22Rv1 (cell line): ENCODE measurements at regions not wholly inside any gene's neighbourhood (a gene's known extent, or its start where the extent isn't known, plus 50 kb on each side); places are given as distances from the start of the nearest gene placed in this dataset.

Experiments used
- H3K27ac ChIP-seq: fragments of 450-650 bp; 2 replicates; pipeline ENCODE4 v1.5.1; 2017
- CTCF ChIP-seq: fragments of 450-650 bp; IDR thresholded peaks from 2 replicates; pipeline ENCODE4 v1.5.1; 2017; ENCODE audit warnings: mild to moderate bottlenecking
- ZFX ChIP-seq: fragments of 450-650 bp; IDR thresholded peaks from 2 replicates; pipeline ENCODE4 v1.6.1; 2017; ENCODE audit warnings: antibody characterized with exemption, borderline replicate concordance

- TF ChIP-seq CTCF = no peak
- TF ChIP-seq ZFX = no peak
Measured at GRCh38 chr5:162240734-162241133, 173.2 kb downstream of the GABRG2 start.

GRCh38 chr5:162242416-162242815 lies 174.8 kb downstream of the GABRG2 start:
- TF ChIP-seq CTCF (no peak), ZFX (no peak)
- H3K27ac ChIP-seq = no peak overlapping the region

More at GRCh38 chr5:162240734-162241133, 173.2 kb downstream of the GABRG2 start:
- H3K27ac ChIP-seq = no peak overlapping the region

- no peak for TF ChIP-seq CTCF
- no peak for TF ChIP-seq ZFX
- no peak overlapping the region for H3K27ac ChIP-seq
Measured at GRCh38 chr5:162243651-162244050, 176.1 kb downstream of the GABRG2 start.

GRCh38 chr5:162248107-162248713 lies 180.6 kb downstream of the GABRG2 start:
- no peak overlapping the region for H3K27ac ChIP-seq
- TF ChIP-seq CTCF (peak; percentile 53), ZFX (no peak)

- TF ChIP-seq ZFX = no peak
- no peak overlapping the region for H3K27ac ChIP-seq
Measured at GRCh38 chr5:162256711-162257110, 189.1 kb downstream of the GABRG2 start.

GRCh38 chr5:162268694-162269481 lies 201.3 kb downstream of the GABRG2 start:
- TF ChIP-seq ZFX (no peak), CTCF (no peak)

GRCh38 chr5:162272417-162272816 lies 204.8 kb downstream of the GABRG2 start:
- no peak for TF ChIP-seq ZFX
- no peak for TF ChIP-seq CTCF
- no peak overlapping the region for H3K27ac ChIP-seq

More at GRCh38 chr5:162268694-162269481, 201.3 kb downstream of the GABRG2 start:
- H3K27ac ChIP-seq = no peak overlapping the region
